Uterus (tissue), 3 donors: ENCODE measurements at regions not wholly inside any gene's neighbourhood (a gene's known extent, or its start where the extent isn't known, plus 50 kb on each side); places are given as distances from the start of the nearest gene placed in this dataset.

ENCODE experiments used
- DNase-seq, 2 donors: peaks; one replicate each; pipeline ENCODE4 v3.0.0-alpha.2; 2019 to 2020
- H3K27ac ChIP-seq, 2 donors: fragments of 200-600 bp; sonication (generic); 1 replicate in 1 of 2; 2 replicates in 1 of 2; pipeline ENCODE4 v1.5.1; 2016 to 2018
- H3K27me3 ChIP-seq, 2 donors: fragments of 200-600 bp; sonication (generic); one replicate each; pipeline ENCODE4 v1.5.1; 2018 to 2019; ENCODE audit warnings: control low read depth in 1 of 2
- H3K36me3 ChIP-seq, 2 donors: fragments of 200-600 bp; sonication (generic); one replicate each; pipeline ENCODE4 v1.5.1; 2019; ENCODE audit warnings: control low read depth in 1 of 2
- H3K4me1 ChIP-seq, 2 donors: fragments of 200-600 bp; sonication (generic); one replicate each; pipeline ENCODE4 v1.5.1; 2018 to 2019; ENCODE audit warnings: control low read depth in 1 of 2
- H3K4me3 ChIP-seq, 2 donors: fragments of 200-600 bp; sonication (generic); 1 replicate in 1 of 2; 2 replicates in 1 of 2; pipeline ENCODE4 v1.5.1; 2018 to 2019; ENCODE audit warnings: mild to moderate bottlenecking in 1 of 2
- H3K9me3 ChIP-seq, 2 donors: fragments of 200-600 bp; sonication (generic); one replicate each; pipeline ENCODE4 v1.5.1; 2019; ENCODE audit warnings: control low read depth in 1 of 2
- CTCF ChIP-seq, 4 experiments: fragments of 200-600 bp in 2 of 4; fragments of 450-650 bp in 2 of 4; sonication (generic) in 2 of 4; IDR thresholded peaks; one replicate each; pipeline ENCODE4 v1.5.1; 2016 to 2019; ENCODE audit warnings: antibody characterized with exemption in 4 of 4, mild to moderate bottlenecking in 2 of 4, moderate library complexity in 1 of 4
- POLR2A ChIP-seq, 2 donors: fragments of 450-650 bp; IDR thresholded peaks; one replicate each; pipeline ENCODE4 v1.6.1; 2016; ENCODE audit warnings: antibody characterized with exemption in 2 of 2, mild to moderate bottlenecking in 1 of 2, moderate library complexity in 1 of 2
- intact Hi-C: fragments of 100-400 bp; cut with DNase I; formaldehyde crosslinking; loops from one replicate; pipeline ENCODE4 v1.15.1; 2023; ENCODE audit warnings: low total_unique reads
- donor health status: DM: yes; HTN: yes; CAD: no.

GRCh38 chr5:34564710-34565235 is 91.4 kb upstream of the RAI14 start:
- Histone ChIP-seq H3K27me3 (no peaks in the 10 kb centered on the region), H3K27ac (peak overlapping the region; percentile 68 to 76), H3K4me3 (no peak overlapping the region), H3K9me3 (no peaks in the 10 kb centered on the region), H3K4me1 (peaks cover 0 to 5% of the 10 kb centered on the region in 2 donors), H3K36me3 (no peaks in the 10 kb centered on the region)
- peak; percentile 26 to 44 for DNase-seq
- TF ChIP-seq CTCF (IDR thresholded peaks at IDR 0.05) (no peak), POLR2A (IDR thresholded peaks at IDR 0.05) (no peak)
- intact Hi-C loops, result no loop called here

GRCh38 chr5:34570143-34570542 is 86.0 kb upstream of the RAI14 start:
- H3K9me3 ChIP-seq, result no peaks in the 10 kb centered on the region
- no peaks in the 10 kb centered on the region for H3K36me3 ChIP-seq
- intact Hi-C loops, result no loop called here
- TF ChIP-seq POLR2A (IDR thresholded peaks at IDR 0.05) (no peak), CTCF (IDR thresholded peaks at IDR 0.05) (no peak)
- no peaks in the 10 kb centered on the region for H3K4me1 ChIP-seq
- no peak for DNase-seq
- H3K4me3 ChIP-seq, result no peak overlapping the region
- H3K27ac ChIP-seq, result peak overlapping the region; percentile 65 to 68
- no peaks in the 10 kb centered on the region for H3K27me3 ChIP-seq

- Histone ChIP-seq H3K27me3 (no peaks in the 10 kb centered on the region), H3K9me3 (no peaks in the 10 kb centered on the region), H3K36me3 (no peaks in the 10 kb centered on the region), H3K27ac (peak overlapping the region; percentile 65 to 68), H3K4me3 (no peak overlapping the region), H3K4me1 (no peaks in the 10 kb centered on the region)
- DNase-seq, result no peak
- TF ChIP-seq CTCF (IDR thresholded peaks at IDR 0.05) (no peak), POLR2A (IDR thresholded peaks at IDR 0.05) (no peak)
- intact Hi-C loops, result no loop called here
Measured at GRCh38 chr5:34570721-34571676, 85.1 kb upstream of the RAI14 start.

GRCh38 chr5:34571677-34572041 is 84.5 kb upstream of the RAI14 start:
- intact Hi-C loops, result no loop called here
- DNase-seq, result no peak
- Histone ChIP-seq H3K9me3 (no peaks in the 10 kb centered on the region), H3K27ac (peak overlapping the region; percentile 65 to 68), H3K4me3 (no peak overlapping the region), H3K4me1 (no peaks in the 10 kb centered on the region), H3K36me3 (no peaks in the 10 kb centered on the region), H3K27me3 (no peaks in the 10 kb centered on the region)
- no peak for TF ChIP-seq CTCF (IDR thresholded peaks at IDR 0.05)

- H3K4me3 ChIP-seq, result no peak overlapping the region
- H3K27me3 ChIP-seq, result no peaks in the 10 kb centered on the region
- TF ChIP-seq POLR2A (IDR thresholded peaks at IDR 0.05) (no peak), CTCF (IDR thresholded peaks at IDR 0.05) (no peak)
- intact Hi-C loops, result no loop called here
- H3K9me3 ChIP-seq, result no peaks in the 10 kb centered on the region
- DNase-seq, result no peak
- no peaks in the 10 kb centered on the region for H3K4me1 ChIP-seq
- no peaks in the 10 kb centered on the region for H3K36me3 ChIP-seq
- no peak overlapping the region for H3K27ac ChIP-seq
Measured at GRCh38 chr5:34574936-34575467, 81.1 kb upstream of the RAI14 start.
